Stomach (tissue), 8 donors: ENCODE measurements at regions not wholly inside any gene's neighbourhood (a gene's known extent, or its start where the extent isn't known, plus 50 kb on each side); places are given as distances from the start of the nearest gene placed in this dataset.

Experiments
- DNase-seq, 2 donors: peaks; one replicate each; pipeline versions ENCODE4 v3.0.0 to v3.0.0-alpha.2; 2013 to 2019
- H3K27ac ChIP-seq, 5 donors: fragments of 200-600 bp in 4 of 5; sonication (generic) in 4 of 5; one replicate each; pipeline ENCODE4 v1.5.1; 2013 to 2019; ENCODE audit warnings: mild to moderate bottlenecking in 1 of 5, moderate library complexity in 1 of 5
- H3K27me3 ChIP-seq, 3 donors: fragments of 200-600 bp; sonication (generic); one replicate each; pipeline ENCODE4 v1.5.1; 2017 to 2019; ENCODE audit warnings: mixed run types in 1 of 3
- H3K36me3 ChIP-seq, 4 donors: fragments of 200-600 bp; sonication (generic); 1 replicate in 3 of 4; 2 replicates in 1 of 4; pipeline ENCODE4 v1.5.1; 2016 to 2019
- H3K4me1 ChIP-seq, 4 donors: fragments of 200-600 bp; sonication (generic); one replicate each; pipeline ENCODE4 v1.5.1; 2016 to 2019
- H3K4me3 ChIP-seq, 4 donors: fragments of 200-600 bp; sonication (generic) in 3 of 4; one replicate each; pipeline ENCODE4 v1.5.1; 2016 to 2019; ENCODE audit warnings: mild to moderate bottlenecking in 1 of 4
- H3K9me3 ChIP-seq, 4 donors: fragments of 200-600 bp; sonication (generic); one replicate each; pipeline ENCODE4 v1.5.1; 2016 to 2019
- EP300 ChIP-seq: sonication (generic); formaldehyde crosslinking; IDR thresholded peaks from one replicate; pipeline ENCODE4 v1.6.1; 2017; ENCODE audit warnings: antibody characterized with exemption
- POLR2A ChIP-seq, 4 donors: fragments of 450-650 bp; IDR thresholded peaks; one replicate each; pipeline ENCODE4 v1.6.1; 2016; ENCODE audit warnings: antibody characterized with exemption in 4 of 4, control low read depth in 2 of 4, mild to moderate bottlenecking in 1 of 4, moderate library complexity in 1 of 4
- POLR2AphosphoS5 ChIP-seq, 3 donors: sonication (generic); formaldehyde crosslinking; IDR thresholded peaks; one replicate each; pipeline ENCODE4 v1.6.1; 2016; ENCODE audit warnings: antibody characterized with exemption in 3 of 3
- WGBS, 5 donors: extraction: QIAGEN DNeasy Blood & Tissue Kit in 3 of 5; methylation state at CpG; one replicate each; pipeline versions ENCODE4 v1.1.5 to v1.1.7; 2013 to 2018; 5-methylcytosine and 5-hydroxymethylcytosine counted together
- intact Hi-C: fragments of 100-400 bp; cut with DNase I; formaldehyde crosslinking; loops from one replicate; pipeline ENCODE4 v1.15.1; 2023; ENCODE audit warnings: low total_unique reads
- TF ChIP-seq, protein P1 (sequence below), 7 experiments: fragments of 450-650 bp in 4 of 7; fragments of 200-600 bp in 3 of 7; sonication (generic) in 3 of 7; IDR thresholded peaks; one replicate each; pipeline ENCODE4 v1.5.1; 2016 to 2019; ENCODE audit warnings: antibody characterized with exemption in 7 of 7, control low read depth in 2 of 7, mild to moderate bottlenecking in 1 of 7
- donor health status: healthy with polysubstance abuse.
- donor health status: Bipolar disorder and iron deficiency.
- donor health status: healthy.

DNA sequence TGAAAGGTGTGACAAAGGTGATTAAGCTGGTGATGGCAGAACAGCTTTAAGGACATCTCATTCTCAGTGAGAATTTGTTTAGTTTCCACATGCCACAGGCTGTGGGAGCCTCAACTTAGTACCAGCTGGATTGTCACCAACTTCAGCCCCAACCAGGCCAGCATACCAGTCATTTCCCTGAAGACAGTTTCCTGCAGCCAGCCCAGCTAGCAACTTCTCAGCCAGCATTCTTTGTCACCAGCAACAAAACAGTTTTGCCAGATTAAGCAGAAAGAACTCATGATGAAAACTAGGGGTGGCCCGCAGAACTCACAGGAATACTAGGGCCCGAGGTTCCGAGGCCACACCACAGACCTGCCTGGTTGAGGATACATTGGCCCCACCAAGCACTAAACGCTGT, 68.8 kb upstream of the UNC5B start:
- 82 to 94% (median 90%) methylated on average over 4 of the region's 4 CpGs for WGBS, 5 donors
- intact Hi-C loops: no loop called here
- TF ChIP-seq, protein P1, sequence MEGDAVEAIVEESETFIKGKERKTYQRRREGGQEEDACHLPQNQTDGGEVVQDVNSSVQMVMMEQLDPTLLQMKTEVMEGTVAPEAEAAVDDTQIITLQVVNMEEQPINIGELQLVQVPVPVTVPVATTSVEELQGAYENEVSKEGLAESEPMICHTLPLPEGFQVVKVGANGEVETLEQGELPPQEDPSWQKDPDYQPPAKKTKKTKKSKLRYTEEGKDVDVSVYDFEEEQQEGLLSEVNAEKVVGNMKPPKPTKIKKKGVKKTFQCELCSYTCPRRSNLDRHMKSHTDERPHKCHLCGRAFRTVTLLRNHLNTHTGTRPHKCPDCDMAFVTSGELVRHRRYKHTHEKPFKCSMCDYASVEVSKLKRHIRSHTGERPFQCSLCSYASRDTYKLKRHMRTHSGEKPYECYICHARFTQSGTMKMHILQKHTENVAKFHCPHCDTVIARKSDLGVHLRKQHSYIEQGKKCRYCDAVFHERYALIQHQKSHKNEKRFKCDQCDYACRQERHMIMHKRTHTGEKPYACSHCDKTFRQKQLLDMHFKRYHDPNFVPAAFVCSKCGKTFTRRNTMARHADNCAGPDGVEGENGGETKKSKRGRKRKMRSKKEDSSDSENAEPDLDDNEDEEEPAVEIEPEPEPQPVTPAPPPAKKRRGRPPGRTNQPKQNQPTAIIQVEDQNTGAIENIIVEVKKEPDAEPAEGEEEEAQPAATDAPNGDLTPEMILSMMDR (IDR thresholded peaks at IDR 0.05): no peak
- no peak for TF ChIP-seq EP300
- Histone ChIP-seq H3K36me3 (no peaks in the 10 kb centered on the region), H3K9me3 (no peaks in the 10 kb centered on the region), H3K27me3 (no peaks in the 10 kb centered on the region), H3K27ac (no peak overlapping the region), H3K4me3 (no peak overlapping the region), H3K4me1 (no peaks in the 10 kb centered on the region)
- no peak for DNase-seq

GRCh38 chr10:71144824-71145223, 67.5 kb upstream of the UNC5B start:
- H3K27me3 ChIP-seq: no peaks in the 10 kb centered on the region
- no peaks in the 10 kb centered on the region for H3K9me3 ChIP-seq
- no peak overlapping the region for H3K27ac ChIP-seq
- 83 to 92% (median 86%) methylated on average over 4 of the region's 4 CpGs for WGBS, 5 donors
- no peak overlapping the region for H3K4me3 ChIP-seq
- no peaks in the 10 kb centered on the region for H3K4me1 ChIP-seq
- no peaks in the 10 kb centered on the region for H3K36me3 ChIP-seq
- DNase-seq: no peak
- intact Hi-C loops: no loop called here
- TF ChIP-seq POLR2A (IDR thresholded peaks at IDR 0.05) (no peak), EP300 (no peak), POLR2AphosphoS5 (IDR thresholded peaks at IDR 0.05) (no peak)
- TF ChIP-seq, protein P1 (IDR thresholded peaks at IDR 0.05): no peak

GRCh38 chr10:71145352-71145945, 66.9 kb upstream of the UNC5B start:
- WGBS, 5 donors: 82 to 97% (median 91%) methylated on average over 3 of the region's 3 CpGs

DNA sequence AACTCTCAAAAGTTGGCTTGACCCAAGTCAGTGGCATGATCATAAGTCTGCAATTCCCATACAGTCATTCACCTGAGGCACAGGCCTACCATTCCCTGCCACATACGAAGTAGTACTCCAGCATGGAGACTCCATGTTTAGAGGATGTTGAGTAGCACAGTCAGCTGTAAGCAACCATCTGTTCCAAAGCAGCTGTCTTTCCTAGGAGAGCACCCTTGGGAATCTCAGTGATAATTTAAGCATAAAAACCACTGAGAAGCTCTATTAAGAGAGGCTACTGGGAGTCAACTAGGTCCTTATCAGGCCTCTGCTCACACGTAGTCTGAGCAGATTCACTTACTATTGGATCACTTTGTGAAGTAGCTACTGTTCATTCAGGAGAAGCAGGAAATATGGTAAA, 61.6 kb upstream of the UNC5B start:
- 73 to 87% (median 79%) methylated on average over 2 of the region's 2 CpGs for WGBS, 5 donors
- H3K36me3 ChIP-seq: no peaks in the 10 kb centered on the region
- H3K4me1 ChIP-seq: no peaks in the 10 kb centered on the region
- no peak for DNase-seq
- no peaks in the 10 kb centered on the region for H3K27me3 ChIP-seq
- no peak overlapping the region for H3K4me3 ChIP-seq
- intact Hi-C loops: no loop called here
- TF ChIP-seq POLR2A (IDR thresholded peaks at IDR 0.05): no peak
- TF ChIP-seq, protein P1 (IDR thresholded peaks at IDR 0.05): no peak
- no peak for TF ChIP-seq EP300
- no peak for TF ChIP-seq POLR2AphosphoS5 (IDR thresholded peaks at IDR 0.05)
- H3K9me3 ChIP-seq: no peaks in the 10 kb centered on the region
- no peak overlapping the region for H3K27ac ChIP-seq

More at GRCh38 chr10:71145352-71145945, 66.9 kb upstream of the UNC5B start:
- no peaks in the 10 kb centered on the region for H3K36me3 ChIP-seq
- no peak for DNase-seq
- no peaks in the 10 kb centered on the region for H3K4me1 ChIP-seq
- H3K4me3 ChIP-seq: no peak overlapping the region
- intact Hi-C loops: no loop called here
- TF ChIP-seq, protein P1 (IDR thresholded peaks at IDR 0.05): no peak
- no peak for TF ChIP-seq POLR2A (IDR thresholded peaks at IDR 0.05)
- H3K27me3 ChIP-seq: no peaks in the 10 kb centered on the region
- H3K27ac ChIP-seq: no peak overlapping the region
- no peaks in the 10 kb centered on the region for H3K9me3 ChIP-seq
